ENCODE measurements at regions not wholly inside any gene's neighbourhood (a gene's known extent, or its start where the extent isn't known, plus 50 kb on each side); places are given as distances from the start of the nearest gene placed in this dataset.

GRCh38 chr10:36837416-36837815 is 288.0 kb upstream of the ANKRD30A start:
- BruUV-seq (replicated peaks), result no TSS peak
- Histone ChIP-seq H3K4me3 (replicated peaks in 1 of 2; ENCODE audit: low read depth in 1 of 2, low read length in 2 of 2) (no peak overlapping the region), H3K9me3 (ENCODE audit: control insufficient read depth in 1 of 2, insufficient read depth in 1 of 2, low read depth in 1 of 2, low read length in 2 of 2) (peaks cover 5 to 11% of the 10 kb centered on the region in 2 experiments; a peak in 2 of 4 replicates), H2AFZ (ENCODE audit: low read depth, low read length, poor library complexity, severe bottlenecking) (no peak overlapping the region), H3K36me3 (ENCODE audit: control insufficient read depth in 1 of 2, insufficient read depth in 2 of 2, low read length in 2 of 2) (no peaks in the 10 kb centered on the region), H3K9me2 (ENCODE audit: insufficient read depth) (no peaks in the 10 kb centered on the region), H3K9ac (ENCODE audit: low read length) (no peak overlapping the region), H3K4me2 (ENCODE audit: low read length) (no peak overlapping the region), H3K27ac (ENCODE audit: low read depth, low read length) (no peak overlapping the region), H3K27me3 (ENCODE audit: insufficient read depth, low read length) (no peaks in the 10 kb centered on the region), H3K79me2 (ENCODE audit: insufficient read depth, low read length) (no peaks in the 10 kb centered on the region), H3K4me1 (ENCODE audit: control insufficient read depth in 1 of 2, insufficient read depth in 2 of 2, low read length in 2 of 2) (no peaks in the 10 kb centered on the region), H4K20me1 (ENCODE audit: insufficient read depth) (no peaks in the 10 kb centered on the region)
- TF ChIP-seq JUND (IDR thresholded peaks at IDR 0.05), result no peak
- ATAC-seq, result no peak
- ChIA-PET RAD21 (ENCODE audit: low non-redundant PET in 1 of 2, low total read pairs in 2 of 2, uncharacterized antibody in 2 of 2, unreplicated experiment in 2 of 2) (no interaction called here), POLR2A (no interaction called here), CTCF (no interaction called here)
- intact Hi-C loops (cut with micrococcal nuclease), result no loop called here
- no peak for DNase-seq (ENCODE audit: low read depth, low spot score)

DNA sequence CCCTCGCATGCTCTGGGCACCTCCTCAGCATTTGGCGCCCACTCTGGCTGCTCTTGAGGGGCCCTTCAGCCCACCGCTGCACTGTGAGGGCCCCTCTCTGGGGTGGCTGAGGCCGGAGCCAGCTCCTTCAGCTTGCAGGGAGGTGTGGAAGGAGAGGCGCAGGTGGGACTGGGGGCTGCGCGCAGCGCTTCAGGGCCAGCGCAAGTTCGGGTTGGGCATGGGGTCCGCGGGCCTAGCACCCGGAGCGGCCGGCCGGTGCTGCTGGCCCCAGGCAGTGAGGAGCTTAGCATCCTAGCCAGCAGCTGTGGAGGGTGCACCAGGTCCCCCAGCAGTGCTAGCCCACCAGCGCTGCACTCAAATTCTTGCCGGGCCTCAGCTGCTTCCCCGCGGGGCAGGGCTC is 305.6 kb upstream of the ANKRD30A start:
- H3K4me2 ChIP-seq (ENCODE audit: low read length), result no peak overlapping the region
- no peaks in the 10 kb centered on the region for H3K79me2 ChIP-seq (ENCODE audit: insufficient read depth, low read length)
- no peaks in the 10 kb centered on the region; the same call in 1 of the 2 replicates for H4K20me1 ChIP-seq (ENCODE audit: insufficient read depth)
- no peaks in the 10 kb centered on the region for H3K4me1 ChIP-seq (ENCODE audit: control insufficient read depth in 1 of 2, insufficient read depth in 2 of 2, low read length in 2 of 2)
- H2AFZ ChIP-seq (ENCODE audit: low read depth, low read length, poor library complexity, severe bottlenecking), result no peak overlapping the region
- no peaks in the 10 kb centered on the region for H3K27me3 ChIP-seq (ENCODE audit: insufficient read depth, low read length)
- no peak overlapping the region for H3K4me3 ChIP-seq (replicated peaks in 1 of 2; ENCODE audit: low read depth in 1 of 2, low read length in 2 of 2)
- intact Hi-C loops (cut with micrococcal nuclease), result no loop called here
- TF ChIP-seq POLR2AphosphoS5 (IDR thresholded peaks at IDR 0.05; ENCODE audit: low read depth, low read length) (no peak), SIN3A (IDR thresholded peaks at IDR 0.05; ENCODE audit: low read depth) (no peak), JUND (IDR thresholded peaks at IDR 0.05) (no peak), FOSL1 (IDR thresholded peaks at IDR 0.05; ENCODE audit: low read depth) (no peak), YY1 (IDR thresholded peaks at IDR 0.05; ENCODE audit: extremely low read depth, insufficient replicate concordance, low read depth, low read length) (no peak), SRF (IDR thresholded peaks at IDR 0.05; ENCODE audit: low read depth) (no peak), POLR2A (IDR thresholded peaks at IDR 0.05; ENCODE audit: borderline replicate concordance, extremely low read depth, insufficient read depth, insufficient read length) (no peak), CEBPB (IDR thresholded peaks at IDR 0.05; ENCODE audit: low read depth) (no peak), EGR1 (IDR thresholded peaks at IDR 0.05; ENCODE audit: low read depth) (no peak)
- TF ChIP-seq, protein P1, sequence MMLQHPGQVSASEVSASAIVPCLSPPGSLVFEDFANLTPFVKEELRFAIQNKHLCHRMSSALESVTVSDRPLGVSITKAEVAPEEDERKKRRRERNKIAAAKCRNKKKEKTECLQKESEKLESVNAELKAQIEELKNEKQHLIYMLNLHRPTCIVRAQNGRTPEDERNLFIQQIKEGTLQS (IDR thresholded peaks at IDR 0.05), result no peak
- peaks cover 7 to 17% of the 10 kb centered on the region in 2 experiments; a peak in 2 of 4 replicates for H3K9me3 ChIP-seq (ENCODE audit: control insufficient read depth in 1 of 2, insufficient read depth in 1 of 2, low read depth in 1 of 2, low read length in 2 of 2)
- BruUV-seq (replicated peaks), result no TSS peak
- ChIA-PET RAD21 (ENCODE audit: low non-redundant PET in 1 of 2, low total read pairs in 2 of 2, uncharacterized antibody in 2 of 2, unreplicated experiment in 2 of 2) (no interaction called here), POLR2A (no interaction called here), CTCF (no interaction called here)
- H3K27ac ChIP-seq (ENCODE audit: low read depth, low read length), result no peak overlapping the region
- ATAC-seq (no peak), DNase-seq (ENCODE audit: low read depth, low spot score) (no peak)
- H3K9ac ChIP-seq (ENCODE audit: low read length), result no peak overlapping the region
- no peaks in the 10 kb centered on the region for H3K9me2 ChIP-seq (ENCODE audit: insufficient read depth)
- H3K36me3 ChIP-seq (ENCODE audit: control insufficient read depth in 1 of 2, insufficient read depth in 2 of 2, low read length in 2 of 2), result no peaks in the 10 kb centered on the region
